Prostate gland (tissue), 2 donors: ENCODE measurements at regions not wholly inside any gene's neighbourhood (a gene's known extent, or its start where the extent isn't known, plus 50 kb on each side); places are given as distances from the start of the nearest gene placed in this dataset.

ENCODE experiments used
- DNase-seq: peaks from one replicate; pipeline ENCODE4 v3.0.0-alpha.2; 2019; ENCODE audit warnings: low spot score
- H3K27ac ChIP-seq, 2 donors: fragments of 200-600 bp; sonication (generic); 2 replicates each; pipeline ENCODE4 v1.5.1; 2017 to 2019
- H3K27me3 ChIP-seq: fragments of 200-600 bp; sonication (generic); replicated peaks from 2 replicates; pipeline ENCODE4 v1.5.1; 2019; ENCODE audit not compliant: insufficient read depth
- H3K36me3 ChIP-seq, 2 donors: fragments of 200-600 bp; sonication (generic); 1 replicate in 1 of 2; 2 replicates in 1 of 2; pipeline versions ENCODE4 v1.5.1 to v1.8.1; 2017 to 2019
- H3K4me1 ChIP-seq: fragments of 200-600 bp; sonication (generic); replicated peaks from 2 replicates; pipeline ENCODE4 v1.5.1; 2019
- H3K4me3 ChIP-seq, 2 donors: fragments of 200-600 bp; sonication (generic); 2 replicates each; pipeline ENCODE4 v1.5.1; 2017 to 2019
- H3K9me3 ChIP-seq: fragments of 200-600 bp; sonication (generic); 2 replicates; pipeline ENCODE4 v1.5.1; 2017
- CTCF ChIP-seq, 4 experiments: fragments of 200-600 bp in 2 of 4; fragments of 450-650 bp in 2 of 4; sonication (generic) in 2 of 4; IDR thresholded peaks; 1 replicate in 3 of 4; 2 replicates in 1 of 4; pipeline ENCODE4 v1.5.1; 2016 to 2019; ENCODE audit warnings: antibody characterized with exemption in 4 of 4, mild to moderate bottlenecking in 2 of 4, moderate library complexity in 2 of 4
- POLR2A ChIP-seq: fragments of 450-650 bp; IDR thresholded peaks from one replicate; pipeline ENCODE4 v1.6.1; 2016; ENCODE audit warnings: antibody characterized with exemption, mild to moderate bottlenecking
- POLR2AphosphoS5 ChIP-seq: sonication (generic); formaldehyde crosslinking; IDR thresholded peaks from one replicate; pipeline ENCODE4 v1.6.1; 2017; ENCODE audit warnings: antibody characterized with exemption
- WGBS: methylation state at CpG from one replicate; pipeline ENCODE4 v1.1.5; 2018; 5-methylcytosine and 5-hydroxymethylcytosine counted together
- intact Hi-C: fragments of 100-400 bp; cut with DNase I; formaldehyde crosslinking; loops from one replicate; pipeline ENCODE4 v1.14.2; 2022

- intact Hi-C loops, result no loop called here
- no peak overlapping the region for H3K27ac ChIP-seq
- no peaks in the 10 kb centered on the region for H3K4me1 ChIP-seq
- H3K27me3 ChIP-seq, result no peaks in the 10 kb centered on the region
- no peak overlapping the region for H3K4me3 ChIP-seq
- H3K36me3 ChIP-seq, result no peaks in the 10 kb centered on the region
- TF ChIP-seq CTCF (IDR thresholded peaks at IDR 0.05), result no peak
- no peak for TF ChIP-seq POLR2AphosphoS5
- no peak for TF ChIP-seq POLR2A
- WGBS, result 35% methylated on average over 5 of the region's 5 CpGs
- DNase-seq, result no peak
- no peaks in the 10 kb centered on the region for H3K9me3 ChIP-seq
These were observed 178.6 kb upstream of the LYSMD4 start for GRCh38 chr15:99911816-99912215.

GRCh38 chr15:99909592-99910295 lies 176.5 kb upstream of the LYSMD4 start:
- 78% methylated on average over 13 of the region's 13 CpGs for WGBS
- no peak for TF ChIP-seq POLR2AphosphoS5
- no peak for TF ChIP-seq CTCF (IDR thresholded peaks at IDR 0.05)
- no peak for TF ChIP-seq POLR2A
- no peaks in the 10 kb centered on the region for H3K27me3 ChIP-seq
- no peaks in the 10 kb centered on the region for H3K36me3 ChIP-seq
- no peak overlapping the region for H3K27ac ChIP-seq
- H3K4me1 ChIP-seq, result no peaks in the 10 kb centered on the region
- H3K9me3 ChIP-seq, result no peaks in the 10 kb centered on the region
- intact Hi-C loops, result no loop called here
- H3K4me3 ChIP-seq, result no peak overlapping the region
- no peak for DNase-seq

- WGBS, result 95% methylated on average over 3 of the region's 3 CpGs
- H3K4me1 ChIP-seq, result no peaks in the 10 kb centered on the region
- H3K27ac ChIP-seq, result no peak overlapping the region
- H3K9me3 ChIP-seq, result no peaks in the 10 kb centered on the region
- intact Hi-C loops, result no loop called here
- H3K36me3 ChIP-seq, result no peaks in the 10 kb centered on the region
- TF ChIP-seq CTCF (IDR thresholded peaks at IDR 0.05), result no peak
- TF ChIP-seq POLR2A, result no peak
- no peak for TF ChIP-seq POLR2AphosphoS5
- H3K4me3 ChIP-seq, result no peak overlapping the region
- H3K27me3 ChIP-seq, result no peaks in the 10 kb centered on the region
- DNase-seq, result no peak
These were observed 174.5 kb upstream of the LYSMD4 start for GRCh38 chr15:99907698-99908097.

GRCh38 chr15:99906793-99907192 lies 173.6 kb upstream of the LYSMD4 start:
- no peak for TF ChIP-seq POLR2A
- no peak for TF ChIP-seq POLR2AphosphoS5
- no peak for TF ChIP-seq CTCF (IDR thresholded peaks at IDR 0.05)
- DNase-seq, result no peak
- Histone ChIP-seq H3K27ac (no peak overlapping the region), H3K4me3 (no peak overlapping the region), H3K9me3 (no peaks in the 10 kb centered on the region), H3K4me1 (no peaks in the 10 kb centered on the region), H3K36me3 (no peaks in the 10 kb centered on the region), H3K27me3 (no peaks in the 10 kb centered on the region)
- 86% methylated on average over 4 of the region's 4 CpGs for WGBS
- intact Hi-C loops, result no loop called here

- intact Hi-C loops, result no loop called here
- WGBS, result 71% methylated on average over 5 of the region's 5 CpGs
- Histone ChIP-seq H3K36me3 (no peaks in the 10 kb centered on the region), H3K4me1 (no peaks in the 10 kb centered on the region), H3K27me3 (no peaks in the 10 kb centered on the region), H3K4me3 (no peak overlapping the region), H3K9me3 (no peaks in the 10 kb centered on the region), H3K27ac (no peak overlapping the region)
- TF ChIP-seq CTCF (IDR thresholded peaks at IDR 0.05) (no peak), POLR2AphosphoS5 (no peak), POLR2A (no peak)
- DNase-seq, result no peak
These were observed 173.1 kb upstream of the LYSMD4 start for GRCh38 chr15:99906311-99906710.
